ENCODE measurements at regions not wholly inside any gene's neighbourhood (a gene's known extent, or its start where the extent isn't known, plus 50 kb on each side); places are given as distances from the start of the nearest gene placed in this dataset.

DNA sequence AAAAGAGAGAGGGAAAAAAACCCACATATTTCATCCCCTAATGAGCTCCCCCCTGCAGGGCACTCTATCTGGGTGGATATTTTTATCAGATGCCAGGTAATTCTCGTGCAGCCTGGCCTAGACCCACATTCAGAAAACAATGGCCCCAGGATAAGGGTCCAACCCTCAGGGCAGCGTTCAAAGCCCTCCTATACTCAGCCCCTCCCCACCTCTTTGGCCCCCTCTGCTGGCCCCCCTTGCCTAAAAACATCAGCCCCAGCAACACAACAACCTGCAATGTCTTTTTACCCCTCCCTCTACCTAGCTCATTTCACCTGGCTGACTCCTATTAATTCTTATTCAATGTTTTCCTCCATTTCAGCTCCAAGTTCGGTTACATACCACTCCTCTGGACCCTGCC, 145.4 kb upstream of the MED14 start:
- Histone ChIP-seq H3K4me3 (no peak overlapping the region), H3K36me3 (no peaks in the 10 kb centered on the region), H3K27me3 (peaks cover 0 to 6% (median 0%) of the 10 kb centered on the region in 3 donors), H3K4me1 (no peaks in the 10 kb centered on the region), H3K9me3 (no peaks in the 10 kb centered on the region), H3K27ac (no peak overlapping the region)
- WGBS, 5 donors, result 47 to 72% (median 68%) methylated on average over 3 of the region's 3 CpGs
- intact Hi-C loops (cut with DNase I; ENCODE audit: low total_unique reads), result no loop called here
- TF ChIP-seq POLR2A (IDR thresholded peaks at IDR 0.05) (no peak), EP300 (IDR thresholded peaks at IDR 0.05) (no peak), POLR2AphosphoS5 (IDR thresholded peaks at IDR 0.05) (no peak)
- TF ChIP-seq, protein P1, sequence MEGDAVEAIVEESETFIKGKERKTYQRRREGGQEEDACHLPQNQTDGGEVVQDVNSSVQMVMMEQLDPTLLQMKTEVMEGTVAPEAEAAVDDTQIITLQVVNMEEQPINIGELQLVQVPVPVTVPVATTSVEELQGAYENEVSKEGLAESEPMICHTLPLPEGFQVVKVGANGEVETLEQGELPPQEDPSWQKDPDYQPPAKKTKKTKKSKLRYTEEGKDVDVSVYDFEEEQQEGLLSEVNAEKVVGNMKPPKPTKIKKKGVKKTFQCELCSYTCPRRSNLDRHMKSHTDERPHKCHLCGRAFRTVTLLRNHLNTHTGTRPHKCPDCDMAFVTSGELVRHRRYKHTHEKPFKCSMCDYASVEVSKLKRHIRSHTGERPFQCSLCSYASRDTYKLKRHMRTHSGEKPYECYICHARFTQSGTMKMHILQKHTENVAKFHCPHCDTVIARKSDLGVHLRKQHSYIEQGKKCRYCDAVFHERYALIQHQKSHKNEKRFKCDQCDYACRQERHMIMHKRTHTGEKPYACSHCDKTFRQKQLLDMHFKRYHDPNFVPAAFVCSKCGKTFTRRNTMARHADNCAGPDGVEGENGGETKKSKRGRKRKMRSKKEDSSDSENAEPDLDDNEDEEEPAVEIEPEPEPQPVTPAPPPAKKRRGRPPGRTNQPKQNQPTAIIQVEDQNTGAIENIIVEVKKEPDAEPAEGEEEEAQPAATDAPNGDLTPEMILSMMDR (IDR thresholded peaks at IDR 0.05), result no peak
- DNase-seq, result no peak

DNA sequence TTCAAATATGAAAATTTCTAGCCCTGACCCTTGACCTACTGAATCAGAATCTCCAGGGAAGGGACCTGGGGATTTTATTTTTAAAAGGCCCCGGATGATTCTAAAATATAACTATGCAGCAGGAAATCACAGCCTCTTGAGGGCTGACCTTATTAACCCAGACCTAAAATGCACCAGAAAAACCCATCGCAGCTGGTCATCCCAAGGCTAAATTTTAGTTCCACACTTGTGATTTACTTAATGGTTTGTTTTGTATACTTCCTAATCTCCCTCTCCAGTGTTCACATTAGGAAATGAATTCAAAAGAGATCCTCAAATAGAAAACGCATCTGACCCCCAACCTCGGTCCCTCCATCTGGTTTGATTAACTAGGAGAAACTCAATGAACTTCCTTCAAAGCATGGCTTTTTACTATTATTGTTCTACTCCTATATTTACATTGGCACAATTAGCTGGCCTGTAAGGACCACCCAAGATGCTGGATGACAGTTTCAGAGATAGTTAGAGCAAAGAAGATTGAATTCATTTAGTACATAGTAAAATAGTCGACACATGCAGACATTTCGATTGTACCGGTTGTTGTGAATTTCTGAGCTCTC, 147.8 kb upstream of the MED14 start:
- TF ChIP-seq, protein P1 (IDR thresholded peaks at IDR 0.05), result no peak
- TF ChIP-seq POLR2A (IDR thresholded peaks at IDR 0.05), result no peak
- no peak for TF ChIP-seq EP300 (IDR thresholded peaks at IDR 0.05)
- TF ChIP-seq POLR2AphosphoS5 (IDR thresholded peaks at IDR 0.05), result no peak
- no peak overlapping the region for H3K27ac ChIP-seq
- intact Hi-C loops (cut with DNase I; ENCODE audit: low total_unique reads), result no loop called here
- H3K27me3 ChIP-seq, result peaks cover 0 to 6% (median 0%) of the 10 kb centered on the region in 3 donors
- H3K4me3 ChIP-seq, result no peak overlapping the region
- WGBS, 5 donors, result 72 to 86% (median 76%) methylated on average over 7 of the region's 7 CpGs
- DNase-seq, result no peak
- H3K36me3 ChIP-seq, result no peaks in the 10 kb centered on the region
- no peaks in the 10 kb centered on the region for H3K9me3 ChIP-seq
- no peaks in the 10 kb centered on the region for H3K4me1 ChIP-seq

DNA sequence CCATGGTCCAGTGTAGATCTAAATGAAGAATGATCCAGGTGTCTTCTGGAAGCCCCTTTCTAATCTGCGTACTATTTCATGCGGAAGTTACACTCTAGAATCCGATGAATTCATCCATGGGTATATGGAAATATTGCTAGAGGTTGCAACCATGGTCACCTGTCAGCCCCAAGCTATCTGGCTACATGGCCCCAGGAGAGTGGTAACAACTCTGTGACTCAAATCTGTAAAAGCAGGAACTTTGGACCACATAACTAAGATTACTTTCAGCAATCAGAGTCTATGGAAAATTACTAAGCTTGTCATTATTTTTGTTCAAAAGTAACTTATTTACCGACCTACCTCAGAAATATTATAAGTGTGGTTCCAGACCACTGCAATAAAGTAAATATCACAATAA, 150.6 kb upstream of the MED14 start:
- no peak for DNase-seq
- H3K9me3 ChIP-seq, result peaks cover 0 to 2% (median under 1%) of the 10 kb centered on the region in 4 donors
- intact Hi-C loops (cut with DNase I; ENCODE audit: low total_unique reads), result no loop called here
- 90 to 96% (median 91%) methylated on average over 4 of the region's 4 CpGs for WGBS, 5 donors
- H3K27ac ChIP-seq, result no peak overlapping the region
- TF ChIP-seq, protein P1 (IDR thresholded peaks at IDR 0.05), result no peak
- TF ChIP-seq POLR2AphosphoS5 (IDR thresholded peaks at IDR 0.05), result no peak
- no peak for TF ChIP-seq POLR2A (IDR thresholded peaks at IDR 0.05)
- TF ChIP-seq EP300 (IDR thresholded peaks at IDR 0.05), result no peak
- no peaks in the 10 kb centered on the region for H3K27me3 ChIP-seq
- no peaks in the 10 kb centered on the region for H3K4me1 ChIP-seq
- no peak overlapping the region for H3K4me3 ChIP-seq
- H3K36me3 ChIP-seq, result no peaks in the 10 kb centered on the region

DNA sequence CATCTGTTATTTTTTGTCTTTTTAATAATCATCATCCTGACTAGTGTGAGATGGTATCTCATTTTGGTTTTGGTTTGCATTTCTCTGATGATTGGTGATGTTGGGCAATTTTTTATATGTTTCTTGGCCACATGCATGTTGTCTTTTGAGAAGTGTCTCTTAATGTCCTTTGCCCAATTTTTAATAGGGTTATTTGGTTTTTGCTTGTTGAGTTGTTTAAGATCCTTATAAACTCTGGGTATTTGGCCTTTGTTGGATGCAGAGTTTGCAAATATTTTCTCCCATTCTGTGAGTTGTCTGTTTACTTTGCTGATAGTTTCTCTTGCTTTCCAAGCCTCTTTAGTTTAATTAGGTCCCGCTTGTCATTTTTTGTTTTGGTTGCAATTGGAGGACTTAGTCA, 152.1 kb upstream of the MED14 start:
- WGBS, 5 donors, result 63 to 94% (median 90%) methylated on average over 1 of the region's 1 CpG
- Histone ChIP-seq H3K4me1 (no peaks in the 10 kb centered on the region), H3K9me3 (peaks cover 0 to 10% (median 5%) of the 10 kb centered on the region in 4 donors), H3K4me3 (no peak overlapping the region), H3K27ac (no peak overlapping the region), H3K27me3 (no peaks in the 10 kb centered on the region), H3K36me3 (no peaks in the 10 kb centered on the region)
- DNase-seq, result no peak
- intact Hi-C loops (cut with DNase I; ENCODE audit: low total_unique reads), result no loop called here
- TF ChIP-seq POLR2A (IDR thresholded peaks at IDR 0.05), result no peak
- TF ChIP-seq EP300 (IDR thresholded peaks at IDR 0.05), result no peak
- TF ChIP-seq POLR2AphosphoS5 (IDR thresholded peaks at IDR 0.05), result no peak
- TF ChIP-seq, protein P1 (IDR thresholded peaks at IDR 0.05), result no peak
